ENCODE measurements at regions not wholly inside any gene's neighbourhood (a gene's known extent, or its start where the extent isn't known, plus 50 kb on each side); places are given as distances from the start of the nearest gene placed in this dataset.

DNA sequence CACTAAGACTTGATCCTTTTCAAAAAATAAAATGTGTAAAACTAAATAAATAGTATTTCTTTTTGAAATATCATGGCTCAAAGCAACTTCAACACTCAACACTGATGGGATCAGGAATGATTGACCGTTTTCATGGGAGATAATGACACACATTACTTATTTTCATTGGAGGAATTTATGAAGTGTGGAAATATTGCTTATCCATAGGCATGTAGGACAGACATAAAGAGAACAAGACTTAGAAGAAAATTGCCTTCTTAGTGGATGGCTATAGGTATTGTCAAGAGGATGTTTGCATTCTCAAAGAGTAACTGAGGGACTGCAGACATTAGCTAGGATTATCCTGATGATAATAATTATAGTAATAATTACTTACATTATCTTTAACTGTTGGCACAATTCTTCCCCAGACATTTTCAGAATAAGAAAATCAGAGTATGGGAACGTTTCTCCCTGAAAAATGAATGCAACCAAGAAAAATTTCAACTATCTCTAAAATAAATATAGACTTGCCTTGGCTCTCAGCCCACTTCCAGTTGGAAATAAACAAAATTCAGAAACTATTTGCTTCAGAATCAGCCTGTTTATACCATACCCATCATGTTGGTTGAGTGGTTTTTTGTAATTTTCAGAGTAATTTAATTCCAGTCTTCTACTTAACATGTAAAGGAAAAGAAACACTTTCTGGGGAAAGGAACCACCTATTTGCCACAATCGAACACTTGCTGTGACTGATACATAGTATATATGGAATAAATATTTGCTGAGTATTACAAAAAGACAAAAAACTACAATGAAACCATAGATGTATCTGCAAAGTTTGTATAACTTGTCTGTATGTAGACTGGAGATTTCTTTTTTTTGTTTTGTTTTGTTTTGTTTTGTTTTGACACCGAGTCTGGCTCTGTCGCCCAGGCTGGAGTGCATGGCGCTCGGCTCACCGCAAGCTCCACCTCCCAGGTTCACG is 165.7 kb downstream of the TMX3 start:
- Mint-ChIP-seq H3K36me3 (no peaks in the 10 kb centered on the region), H3K27ac (peak overlapping the region in 1 of 8 donors; percentile 11), H3K9me3 (no peaks in the 10 kb centered on the region), H3K4me3 (no peak overlapping the region), H3K4me1 (no peaks in the 10 kb centered on the region), H3K27me3 (peaks cover 2 to 3% of the 10 kb centered on the region in 2 donors)
- POLR2A ChIA-PET: no interaction called here
- DNase-seq: no peak
- no peaks in the 10 kb centered on the region for H3K27me3 ChIP-seq (ENCODE audit: insufficient read depth, low read length, poor library complexity, severe bottlenecking)
- H3K36me3 ChIP-seq (ENCODE audit: insufficient read depth, low read length): no peaks in the 10 kb centered on the region
- no peaks in the 10 kb centered on the region for H3K9me3 ChIP-seq (ENCODE audit: low read length)
- CTCF ChIA-PET: no interaction called here
- H3K27ac ChIP-seq (ENCODE audit: low read depth, low read length): no peak overlapping the region
- no peak overlapping the region for H3K4me3 ChIP-seq (ENCODE audit: low read length)
- H3K4me1 ChIP-seq (ENCODE audit: insufficient read depth, low read length): no peaks in the 10 kb centered on the region

DNA sequence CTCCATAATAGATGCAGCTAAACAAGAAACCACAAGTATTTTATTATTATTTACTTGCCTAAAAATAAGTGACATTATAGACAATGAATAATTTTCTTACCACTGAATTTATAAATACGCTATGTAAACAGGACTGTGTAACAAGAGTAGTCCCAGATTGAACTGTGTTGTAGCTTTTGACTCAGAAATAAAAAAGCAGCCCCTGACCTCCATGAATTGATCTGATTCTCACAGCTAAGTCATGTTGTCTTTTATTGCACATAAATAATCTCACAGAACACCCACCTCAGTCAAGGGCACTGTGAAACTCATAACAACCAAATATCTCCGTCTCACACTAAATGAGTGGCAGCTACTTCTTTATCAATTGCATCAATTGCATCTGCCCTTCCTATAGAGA is 171.6 kb downstream of the TMX3 start:
- H3K4me3 Mint-ChIP-seq: no peak overlapping the region
- POLR2A ChIA-PET: no interaction called here

DNA sequence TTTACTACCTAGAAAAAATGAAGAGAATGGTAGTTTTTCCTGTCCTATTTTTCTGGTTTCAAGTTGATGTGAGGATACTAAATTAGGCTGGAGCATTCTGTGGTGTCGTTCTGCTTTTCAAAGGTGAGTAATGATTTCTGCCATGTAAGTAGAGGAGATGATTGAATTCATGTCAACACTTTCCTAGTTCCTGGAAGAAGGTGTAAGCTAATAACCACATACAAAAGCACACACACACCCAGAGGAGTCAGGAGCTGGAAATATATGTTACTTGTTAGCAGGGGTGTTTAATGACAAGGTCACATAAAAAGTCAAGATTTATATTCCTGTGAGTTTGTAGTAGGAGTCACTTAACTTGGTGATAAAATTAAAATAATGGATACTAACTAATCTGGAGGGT is 172.1 kb downstream of the TMX3 start:
- ChIA-PET CTCF (interaction anchor here (0.6 kb wide), 1 partner anchor 88 kb away, joined by 3 read pairs; no protein-coding TSS in a partner anchor), POLR2A (no interaction called here)
- Mint-ChIP-seq H3K4me3 (no peak overlapping the region), H3K4me1 (no peaks in the 10 kb centered on the region), H3K27me3 (peaks cover 0 to 2% of the 10 kb centered on the region in 2 donors), H3K27ac (no peak overlapping the region), H3K36me3 (no peaks in the 10 kb centered on the region), H3K9me3 (no peaks in the 10 kb centered on the region)
- Histone ChIP-seq H3K27ac (ENCODE audit: low read depth, low read length) (no peak overlapping the region), H3K4me1 (ENCODE audit: insufficient read depth, low read length) (no peaks in the 10 kb centered on the region), H3K27me3 (ENCODE audit: insufficient read depth, low read length, poor library complexity, severe bottlenecking) (no peaks in the 10 kb centered on the region), H3K36me3 (ENCODE audit: insufficient read depth, low read length) (no peaks in the 10 kb centered on the region), H3K4me3 (ENCODE audit: low read length) (no peak overlapping the region), H3K9me3 (ENCODE audit: low read length) (no peaks in the 10 kb centered on the region)
- DNase-seq: no peak

More for the DNA sequence above, 171.6 kb downstream of the TMX3 start:
- no peaks in the 10 kb centered on the region for H3K9me3 Mint-ChIP-seq
- Histone ChIP-seq H3K36me3 (ENCODE audit: insufficient read depth, low read length) (no peaks in the 10 kb centered on the region), H3K27me3 (ENCODE audit: insufficient read depth, low read length, poor library complexity, severe bottlenecking) (no peaks in the 10 kb centered on the region), H3K9me3 (ENCODE audit: low read length) (no peaks in the 10 kb centered on the region), H3K4me1 (ENCODE audit: insufficient read depth, low read length) (no peaks in the 10 kb centered on the region), H3K27ac (ENCODE audit: low read depth, low read length) (no peak overlapping the region), H3K4me3 (ENCODE audit: low read length) (no peak overlapping the region)
- CTCF ChIA-PET: no interaction called here
- peaks cover 0 to 2% of the 10 kb centered on the region in 2 donors for H3K27me3 Mint-ChIP-seq
- H3K36me3 Mint-ChIP-seq: no peaks in the 10 kb centered on the region
- H3K27ac Mint-ChIP-seq: no peak overlapping the region
- H3K4me1 Mint-ChIP-seq: no peaks in the 10 kb centered on the region
- no peak for DNase-seq

DNA sequence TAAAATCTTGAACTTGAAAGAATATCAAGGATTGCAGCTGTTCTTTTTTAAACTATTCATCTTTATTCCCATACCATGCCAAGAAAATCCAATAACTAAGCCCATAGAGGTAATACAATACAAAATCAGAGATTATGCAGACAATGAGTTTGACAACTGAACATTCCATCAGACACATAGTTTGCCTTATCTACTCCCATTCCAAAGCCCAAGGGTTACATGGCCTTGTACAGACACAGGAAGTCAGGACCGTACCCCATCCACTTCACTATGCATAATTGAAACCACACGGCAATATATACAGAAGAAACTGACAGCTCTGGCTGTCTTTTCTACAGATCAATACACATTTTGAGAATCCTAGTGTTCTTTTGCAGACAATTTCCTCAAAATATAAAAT is 181.3 kb downstream of the TMX3 start:
- ChIA-PET POLR2A (no interaction called here), CTCF (interaction anchor here (1.4 kb wide), 1 partner anchor 12 kb away, joined by 3 read pairs; no protein-coding TSS in a partner anchor)
- no peaks in the 10 kb centered on the region for H3K4me1 ChIP-seq (ENCODE audit: insufficient read depth, low read length)
- H3K27me3 Mint-ChIP-seq: no peaks in the 10 kb centered on the region
- H3K27me3 ChIP-seq (ENCODE audit: insufficient read depth, low read length, poor library complexity, severe bottlenecking): no peaks in the 10 kb centered on the region
- no peak overlapping the region for H3K27ac Mint-ChIP-seq
- no peaks in the 10 kb centered on the region for H3K9me3 ChIP-seq (ENCODE audit: low read length)
- no peaks in the 10 kb centered on the region for H3K36me3 ChIP-seq (ENCODE audit: insufficient read depth, low read length)
- DNase-seq: no peak
- H3K36me3 Mint-ChIP-seq: no peaks in the 10 kb centered on the region
- H3K4me3 ChIP-seq (ENCODE audit: low read length): no peak overlapping the region
- no peak overlapping the region for H3K27ac ChIP-seq (ENCODE audit: low read depth, low read length)
- no peak overlapping the region for H3K4me3 Mint-ChIP-seq
- no peaks in the 10 kb centered on the region for H3K4me1 Mint-ChIP-seq
- peaks cover 0 to 2% (median 0%) of the 10 kb centered on the region in 5 donors for H3K9me3 Mint-ChIP-seq

DNA sequence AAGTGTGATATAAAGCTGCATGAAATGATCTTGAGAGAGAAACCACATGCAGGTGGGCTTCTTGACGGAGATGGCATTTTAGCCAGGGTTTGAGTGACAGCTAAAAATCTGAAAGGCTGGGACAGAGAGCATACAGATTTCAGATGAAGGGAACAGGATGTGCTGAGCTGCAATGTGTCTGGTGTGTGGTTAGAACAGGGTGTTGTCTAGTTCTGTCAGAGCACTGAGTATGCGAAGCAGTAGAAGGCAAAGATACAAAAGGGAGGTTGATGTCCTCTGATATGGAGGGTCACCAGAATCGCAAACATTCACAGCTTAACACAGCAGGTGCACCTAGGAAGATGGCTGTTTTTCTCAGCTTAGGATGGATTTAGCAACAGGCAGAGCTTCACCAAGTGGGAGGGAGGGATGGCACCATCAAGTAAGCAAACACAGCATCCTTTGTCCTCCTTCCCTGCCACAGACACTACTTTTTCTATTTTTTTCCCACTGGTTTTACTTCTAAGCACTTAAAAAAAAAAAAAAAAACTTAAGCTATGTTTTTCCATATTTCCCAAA is 182.5 kb downstream of the TMX3 start:
- no peaks in the 10 kb centered on the region for H3K4me1 Mint-ChIP-seq
- peak overlapping the region in 2 of 8 donors; percentile 0 to 20 for H3K27ac Mint-ChIP-seq
- CTCF ChIA-PET: interaction anchor here (1.4 kb wide), 1 partner anchor 10 kb away, joined by 3 read pairs; no protein-coding TSS in a partner anchor
- no peaks in the 10 kb centered on the region for H3K36me3 ChIP-seq (ENCODE audit: insufficient read depth, low read length)
- no peak for DNase-seq
- H3K27me3 Mint-ChIP-seq: no peaks in the 10 kb centered on the region
- no peak overlapping the region for H3K4me3 Mint-ChIP-seq
- H3K27me3 ChIP-seq (ENCODE audit: insufficient read depth, low read length, poor library complexity, severe bottlenecking): no peaks in the 10 kb centered on the region
- H3K4me3 ChIP-seq (ENCODE audit: low read length): no peak overlapping the region
- no peaks in the 10 kb centered on the region for H3K4me1 ChIP-seq (ENCODE audit: insufficient read depth, low read length)
- H3K27ac ChIP-seq (ENCODE audit: low read depth, low read length): no peak overlapping the region
- H3K9me3 Mint-ChIP-seq: peaks cover 0 to 2% (median 0%) of the 10 kb centered on the region in 5 donors
- POLR2A ChIA-PET: no interaction called here
- H3K36me3 Mint-ChIP-seq: no peaks in the 10 kb centered on the region
- no peaks in the 10 kb centered on the region for H3K9me3 ChIP-seq (ENCODE audit: low read length)

DNA sequence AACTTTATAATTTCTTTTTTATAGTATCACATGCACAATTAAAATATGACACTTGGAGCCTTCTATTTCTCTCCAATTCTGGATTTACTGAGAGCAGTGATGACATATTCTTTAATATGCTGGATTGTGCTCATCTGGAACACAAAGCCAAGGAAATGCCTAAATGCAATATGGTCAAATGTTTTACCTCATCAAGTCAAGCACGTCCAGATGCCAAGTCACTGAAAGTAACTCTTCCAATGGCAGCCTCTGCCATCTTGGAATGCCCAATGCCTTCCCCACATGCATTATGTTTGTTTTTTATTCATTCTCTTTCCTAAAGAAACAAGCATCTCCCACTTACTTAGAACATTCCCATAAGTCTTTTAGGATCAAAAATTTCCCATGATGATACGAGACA is 189.8 kb downstream of the TMX3 start:
- ChIA-PET POLR2A (no interaction called here), CTCF (no interaction called here)
- DNase-seq: no peak

DNA sequence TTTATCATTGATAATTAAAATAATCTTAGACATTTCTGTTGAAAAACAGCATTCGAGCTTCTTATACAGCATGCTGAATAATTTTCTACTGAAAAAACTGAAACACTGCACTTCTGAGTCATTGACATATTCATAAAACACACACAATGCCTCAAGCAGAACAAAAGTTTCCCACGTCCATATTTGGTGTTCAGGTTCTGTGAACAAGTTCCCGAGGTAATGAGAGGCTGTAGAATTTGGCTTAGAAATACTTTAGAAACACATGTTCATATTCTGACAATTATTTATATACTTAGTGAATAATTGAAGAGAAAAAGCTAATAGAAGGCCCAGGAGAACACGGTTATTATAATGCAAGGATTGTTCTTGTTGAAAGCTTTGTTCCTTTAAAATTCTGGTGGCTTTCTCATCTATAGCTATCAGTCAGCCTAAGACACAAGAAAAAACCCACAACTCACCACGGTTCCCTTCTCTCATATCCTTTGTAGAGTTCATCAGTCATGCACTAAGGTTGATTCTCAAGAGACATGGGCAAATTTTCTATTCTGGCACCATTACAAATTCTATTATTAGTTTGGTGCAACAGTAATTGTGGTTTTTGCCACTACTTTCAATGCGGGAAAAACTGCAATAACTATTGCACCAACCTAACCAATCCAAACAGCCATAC is 194.4 kb downstream of the TMX3 start:
- POLR2A ChIA-PET: no interaction called here
- H3K27ac ChIP-seq (ENCODE audit: low read depth, low read length): no peak overlapping the region
- no peak for DNase-seq
- CTCF ChIA-PET: no interaction called here
- peaks cover 0 to 2% of the 10 kb centered on the region in 2 donors for H3K27me3 Mint-ChIP-seq
- no peaks in the 10 kb centered on the region for H3K27me3 ChIP-seq (ENCODE audit: insufficient read depth, low read length, poor library complexity, severe bottlenecking)
- no peaks in the 10 kb centered on the region for H3K4me1 Mint-ChIP-seq
- H3K9me3 Mint-ChIP-seq: peaks cover 0 to 3% (median 0%) of the 10 kb centered on the region in 5 donors
- H3K36me3 ChIP-seq (ENCODE audit: insufficient read depth, low read length): no peaks in the 10 kb centered on the region
- H3K4me1 ChIP-seq (ENCODE audit: insufficient read depth, low read length): no peaks in the 10 kb centered on the region
- no peak overlapping the region for H3K27ac Mint-ChIP-seq
- H3K36me3 Mint-ChIP-seq: no peaks in the 10 kb centered on the region
- no peak overlapping the region for H3K4me3 Mint-ChIP-seq
- no peaks in the 10 kb centered on the region for H3K9me3 ChIP-seq (ENCODE audit: low read length)
- H3K4me3 ChIP-seq (ENCODE audit: low read length): no peak overlapping the region

More for the DNA sequence above, 189.8 kb downstream of the TMX3 start:
- H3K4me1 Mint-ChIP-seq: no peaks in the 10 kb centered on the region
- H3K36me3 ChIP-seq (ENCODE audit: insufficient read depth, low read length): no peaks in the 10 kb centered on the region
- no peaks in the 10 kb centered on the region for H3K36me3 Mint-ChIP-seq
- no peaks in the 10 kb centered on the region for H3K9me3 Mint-ChIP-seq
- H3K27me3 Mint-ChIP-seq: no peaks in the 10 kb centered on the region
- no peak overlapping the region for H3K27ac Mint-ChIP-seq
- H3K4me3 Mint-ChIP-seq: no peak overlapping the region
- H3K27me3 ChIP-seq (ENCODE audit: insufficient read depth, low read length, poor library complexity, severe bottlenecking): no peaks in the 10 kb centered on the region
- no peak overlapping the region for H3K4me3 ChIP-seq (ENCODE audit: low read length)
- H3K27ac ChIP-seq (ENCODE audit: low read depth, low read length): no peak overlapping the region
- no peaks in the 10 kb centered on the region for H3K4me1 ChIP-seq (ENCODE audit: insufficient read depth, low read length)
- no peaks in the 10 kb centered on the region for H3K9me3 ChIP-seq (ENCODE audit: low read length)

DNA sequence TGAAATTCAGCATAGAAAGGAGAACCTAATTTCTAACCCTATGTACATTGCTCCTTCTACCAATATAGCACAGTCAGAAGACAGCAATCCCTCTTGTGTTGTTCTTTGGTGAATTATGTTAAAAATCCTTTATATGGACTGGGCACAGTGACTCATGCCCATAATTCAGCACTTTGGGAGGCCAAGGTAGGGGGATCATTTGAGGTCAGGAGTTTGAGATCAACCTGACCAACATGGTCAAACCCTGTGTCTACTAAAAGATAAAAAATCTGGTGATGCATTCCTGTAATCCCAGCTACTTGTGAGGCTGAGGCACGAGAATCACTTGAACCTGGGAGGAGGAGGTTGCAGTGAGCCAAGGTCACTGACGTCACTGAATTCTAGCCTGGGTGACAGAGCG is 195.6 kb downstream of the TMX3 start:
- no peak overlapping the region for H3K4me3 Mint-ChIP-seq
- H3K27me3 Mint-ChIP-seq: peaks cover 0 to 2% of the 10 kb centered on the region in 2 donors
- no peak for DNase-seq
- ChIA-PET CTCF (no interaction called here), POLR2A (no interaction called here)
- Histone ChIP-seq H3K4me3 (ENCODE audit: low read length) (no peak overlapping the region), H3K27ac (ENCODE audit: low read depth, low read length) (no peak overlapping the region), H3K36me3 (ENCODE audit: insufficient read depth, low read length) (no peaks in the 10 kb centered on the region), H3K4me1 (ENCODE audit: insufficient read depth, low read length) (no peaks in the 10 kb centered on the region), H3K9me3 (ENCODE audit: low read length) (no peaks in the 10 kb centered on the region), H3K27me3 (ENCODE audit: insufficient read depth, low read length, poor library complexity, severe bottlenecking) (no peaks in the 10 kb centered on the region)
- no peak overlapping the region for H3K27ac Mint-ChIP-seq
- no peaks in the 10 kb centered on the region for H3K4me1 Mint-ChIP-seq
- H3K36me3 Mint-ChIP-seq: no peaks in the 10 kb centered on the region
- H3K9me3 Mint-ChIP-seq: peaks cover 0 to 3% (median 0%) of the 10 kb centered on the region in 5 donors

Data from CD8-positive, alpha-beta memory T cell (primary cell).